ENCODE measurements at regions not wholly inside any gene's neighbourhood (a gene's known extent, or its start where the extent isn't known, plus 50 kb on each side); places are given as distances from the start of the nearest gene placed in this dataset.

GRCh38 chr20:48090314-48090713 lies 305.0 kb upstream of the SULF2 start:
- TF ChIP-seq CTCF (IDR thresholded peaks at IDR 0.05) (no peak), POLR2A (IDR thresholded peaks at IDR 0.05) (no peak)

Measured in body of pancreas (tissue), 4 donors.